SK-N-SH (cell line): ENCODE measurements at regions not wholly inside any gene's neighbourhood (a gene's known extent, or its start where the extent isn't known, plus 50 kb on each side); places are given as distances from the start of the nearest gene placed in this dataset.

Experiments used
- FOXJ3 ChIP-seq: sonication (generic); formaldehyde crosslinking; IDR thresholded peaks from 2 replicates; pipeline ENCODE4 v1.5.1; 2020; ENCODE audit warnings: mild to moderate bottlenecking, missing genetic modification reagents
- SIN3A ChIP-seq: IDR thresholded peaks from 2 replicates; pipeline ENCODE4 v1.6.1; 2012; ENCODE audit warnings: low read depth, mild to moderate bottlenecking, low read length, moderate library complexity, borderline replicate concordance
- TAF1 ChIP-seq: IDR thresholded peaks from 2 replicates; pipeline ENCODE4 v1.6.1; 2012; ENCODE audit warnings: low read depth, mild to moderate bottlenecking, low read length, moderate library complexity, borderline replicate concordance
- TF ChIP-seq, protein P1 (sequence below): fragments of 200-600 bp; sonication (generic); IDR thresholded peaks from 2 replicates; pipeline ENCODE4 v1.6.1; 2017; ENCODE audit warnings: antibody characterized with exemption, mild to moderate bottlenecking, moderate library complexity

DNA sequence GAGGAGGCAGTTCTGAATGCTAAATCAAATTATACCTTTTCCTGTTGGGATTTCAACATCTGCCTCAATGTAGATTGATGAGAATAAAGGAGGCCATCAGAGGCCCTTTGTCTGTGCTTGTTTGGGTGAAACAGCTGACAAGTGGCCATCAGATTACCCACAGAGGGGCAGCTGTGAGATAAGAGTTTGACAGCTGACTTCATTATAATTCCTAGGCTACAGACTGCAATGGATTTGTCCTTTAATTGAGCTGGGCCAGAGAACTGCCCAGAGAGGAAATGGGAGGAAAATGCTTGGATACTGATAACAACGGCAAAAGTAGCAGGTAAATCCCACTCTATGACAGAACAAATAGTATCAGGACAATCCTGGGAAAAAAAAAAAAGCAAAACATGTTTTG lies 649.4 kb downstream of the HDGFL1 start:
- no peak for TF ChIP-seq SIN3A
- TF ChIP-seq FOXJ3 (CRISPR knock-in tag), result 0 out of 2 replicates have a peak, but pooled peaks have one; percentile 50
- TF ChIP-seq, protein P1, sequence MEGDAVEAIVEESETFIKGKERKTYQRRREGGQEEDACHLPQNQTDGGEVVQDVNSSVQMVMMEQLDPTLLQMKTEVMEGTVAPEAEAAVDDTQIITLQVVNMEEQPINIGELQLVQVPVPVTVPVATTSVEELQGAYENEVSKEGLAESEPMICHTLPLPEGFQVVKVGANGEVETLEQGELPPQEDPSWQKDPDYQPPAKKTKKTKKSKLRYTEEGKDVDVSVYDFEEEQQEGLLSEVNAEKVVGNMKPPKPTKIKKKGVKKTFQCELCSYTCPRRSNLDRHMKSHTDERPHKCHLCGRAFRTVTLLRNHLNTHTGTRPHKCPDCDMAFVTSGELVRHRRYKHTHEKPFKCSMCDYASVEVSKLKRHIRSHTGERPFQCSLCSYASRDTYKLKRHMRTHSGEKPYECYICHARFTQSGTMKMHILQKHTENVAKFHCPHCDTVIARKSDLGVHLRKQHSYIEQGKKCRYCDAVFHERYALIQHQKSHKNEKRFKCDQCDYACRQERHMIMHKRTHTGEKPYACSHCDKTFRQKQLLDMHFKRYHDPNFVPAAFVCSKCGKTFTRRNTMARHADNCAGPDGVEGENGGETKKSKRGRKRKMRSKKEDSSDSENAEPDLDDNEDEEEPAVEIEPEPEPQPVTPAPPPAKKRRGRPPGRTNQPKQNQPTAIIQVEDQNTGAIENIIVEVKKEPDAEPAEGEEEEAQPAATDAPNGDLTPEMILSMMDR, result no peak
- no peak for TF ChIP-seq TAF1
